OCI-LY3 (cell line): ENCODE measurements at regions not wholly inside any gene's neighbourhood (a gene's known extent, or its start where the extent isn't known, plus 50 kb on each side); places are given as distances from the start of the nearest gene placed in this dataset.

Experiments used
- CTCF ChIP-seq: fragments of 200-600, 300-600 bp; sonication (generic); IDR thresholded peaks from 2 replicates; pipeline ENCODE4 v1.5.1; 2014; ENCODE audit warnings: antibody characterized with exemption, low read length, low read depth
- EZH2phosphoT487 ChIP-seq: fragments of 200-600 bp; shearing (Covaris generic); IDR thresholded peaks from 2 replicates; pipeline ENCODE4 v1.6.1; 2018; ENCODE audit warnings: antibody characterized with exemption, mixed run types, low read depth

DNA sequence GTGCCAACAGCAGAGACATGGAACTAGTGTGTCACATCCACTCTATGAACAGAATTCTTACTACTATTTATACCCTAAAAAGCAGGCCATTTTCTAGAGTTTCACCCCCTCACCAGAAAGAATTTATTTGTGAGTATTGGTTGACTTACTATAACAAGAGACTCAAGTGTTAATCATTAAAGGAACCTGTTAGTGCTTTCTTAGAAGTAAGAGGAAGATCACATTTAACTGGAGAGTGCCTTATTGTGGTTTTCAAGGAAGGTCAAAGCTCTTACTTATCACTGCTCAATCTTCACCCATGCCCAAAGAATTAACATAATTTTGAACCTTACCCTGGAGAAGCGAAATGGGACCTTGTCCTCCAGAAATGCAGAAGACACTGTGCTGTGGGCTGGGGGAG lies 169.3 kb upstream of the PRSS1 start:
- no peak for TF ChIP-seq CTCF
- TF ChIP-seq EZH2phosphoT487, result no peak
